Muscle layer of duodenum (tissue), 2 donors: ENCODE measurements at regions not wholly inside any gene's neighbourhood (a gene's known extent, or its start where the extent isn't known, plus 50 kb on each side); places are given as distances from the start of the nearest gene placed in this dataset.

ENCODE experiments used
- H3K27ac ChIP-seq: one replicate; pipeline ENCODE4 v1.7.0; 2013; ENCODE audit warnings: mild to moderate bottlenecking, low read length
- H3K27me3 ChIP-seq: one replicate; pipeline ENCODE4 v1.7.0; 2013; ENCODE audit warnings: low read depth, mild to moderate bottlenecking, control low read depth, low read length
- H3K36me3 ChIP-seq, 2 donors: one replicate each; pipeline ENCODE4 v1.7.0; 2013; ENCODE audit warnings: low read length in 2 of 2, control low read depth in 1 of 2, mild to moderate bottlenecking in 1 of 2; ENCODE audit not compliant: insufficient read depth in 2 of 2, control insufficient read depth in 1 of 2
- H3K4me1 ChIP-seq, 2 donors: one replicate each; pipeline ENCODE4 v1.7.0; 2013; ENCODE audit warnings: low read length in 2 of 2, mild to moderate bottlenecking in 2 of 2, control low read depth in 1 of 2, moderate library complexity in 1 of 2; ENCODE audit not compliant: insufficient read depth in 2 of 2, control insufficient read depth in 1 of 2
- H3K4me3 ChIP-seq, 2 donors: one replicate each; pipeline ENCODE4 v1.7.0; 2013; ENCODE audit warnings: low read length in 2 of 2, low read depth in 1 of 2, mild to moderate bottlenecking in 1 of 2
- H3K9me3 ChIP-seq, 2 donors: one replicate each; pipeline ENCODE4 v1.7.0; 2013; ENCODE audit warnings: low read length in 2 of 2, control low read depth in 1 of 2, mild to moderate bottlenecking in 1 of 2; ENCODE audit not compliant: control insufficient read depth in 1 of 2
- donor health status: healthy.

- Histone ChIP-seq H3K27me3 (no peaks in the 10 kb centered on the region), H3K4me1 (no peaks in the 10 kb centered on the region), H3K9me3 (no peaks in the 10 kb centered on the region), H3K27ac (no peak overlapping the region), H3K4me3 (no peak overlapping the region), H3K36me3 (no peaks in the 10 kb centered on the region)
These were observed 239.9 kb upstream of the TNC start for GRCh38 chr9:115357821-115358220.

DNA sequence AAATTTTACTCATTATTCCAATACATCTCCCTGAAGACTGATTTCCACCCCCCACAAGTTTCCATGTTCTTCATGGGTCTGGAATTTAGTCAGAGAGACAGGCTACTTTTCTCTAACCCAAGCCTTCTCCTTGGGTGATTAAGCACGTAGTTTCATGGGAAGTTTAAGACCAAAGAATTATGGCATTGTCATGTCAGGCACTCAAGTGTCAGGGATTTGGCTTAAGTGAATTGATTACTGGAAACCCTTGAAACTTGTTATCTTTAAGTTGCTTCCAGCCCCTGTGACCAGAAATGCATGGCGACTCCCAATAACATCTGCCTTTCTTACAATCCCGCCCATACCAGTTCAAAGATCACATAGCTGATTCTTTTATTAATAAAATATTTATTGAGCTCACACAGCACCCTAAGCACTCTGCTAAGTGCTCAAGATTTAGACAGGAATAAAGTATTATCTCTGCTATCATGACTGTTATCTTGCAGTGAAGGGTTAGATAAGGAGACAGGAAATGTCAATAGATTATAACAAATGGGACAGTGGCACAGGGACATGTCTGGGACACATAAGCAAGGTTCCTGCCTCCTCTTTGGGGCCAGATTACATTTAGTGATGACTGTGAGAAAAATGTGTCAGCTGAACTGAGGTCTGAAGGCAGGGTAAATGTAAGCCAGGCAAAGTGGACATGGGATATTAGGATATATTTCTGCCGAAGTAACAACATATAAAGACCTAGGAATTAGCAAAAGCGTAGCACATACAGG, 241.2 kb upstream of the TNC start:
- Histone ChIP-seq H3K4me3 (no peak overlapping the region), H3K27me3 (no peaks in the 10 kb centered on the region), H3K4me1 (no peaks in the 10 kb centered on the region), H3K36me3 (no peaks in the 10 kb centered on the region), H3K9me3 (no peaks in the 10 kb centered on the region), H3K27ac (no peak overlapping the region)

- Histone ChIP-seq H3K27me3 (no peaks in the 10 kb centered on the region), H3K36me3 (no peaks in the 10 kb centered on the region), H3K4me3 (no peak overlapping the region), H3K27ac (no peak overlapping the region), H3K4me1 (no peaks in the 10 kb centered on the region), H3K9me3 (no peaks in the 10 kb centered on the region)
These were observed 242.2 kb upstream of the TNC start for GRCh38 chr9:115360122-115360521.

DNA sequence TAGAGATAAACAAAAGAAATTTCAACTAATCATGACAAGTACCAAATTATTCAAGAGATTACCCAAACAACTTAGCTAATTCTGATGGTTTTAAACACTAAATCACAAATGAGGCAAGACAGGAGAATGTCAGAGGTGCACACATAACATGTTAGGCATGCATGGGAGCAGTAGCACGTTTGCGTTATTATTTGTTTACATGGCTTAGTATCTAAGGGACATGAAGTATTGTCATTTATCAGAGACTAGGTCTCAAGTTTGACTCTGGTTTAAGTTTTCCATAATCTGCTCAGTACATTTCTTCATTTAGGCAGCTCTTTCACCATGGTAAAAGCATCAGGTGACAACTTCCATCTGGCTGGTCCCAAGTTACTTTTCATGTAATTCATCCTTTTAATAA, 244.1 kb upstream of the TNC start:
- Histone ChIP-seq H3K4me1 (no peaks in the 10 kb centered on the region), H3K4me3 (no peak overlapping the region), H3K36me3 (no peaks in the 10 kb centered on the region), H3K27me3 (no peaks in the 10 kb centered on the region), H3K27ac (no peak overlapping the region), H3K9me3 (no peaks in the 10 kb centered on the region)

DNA sequence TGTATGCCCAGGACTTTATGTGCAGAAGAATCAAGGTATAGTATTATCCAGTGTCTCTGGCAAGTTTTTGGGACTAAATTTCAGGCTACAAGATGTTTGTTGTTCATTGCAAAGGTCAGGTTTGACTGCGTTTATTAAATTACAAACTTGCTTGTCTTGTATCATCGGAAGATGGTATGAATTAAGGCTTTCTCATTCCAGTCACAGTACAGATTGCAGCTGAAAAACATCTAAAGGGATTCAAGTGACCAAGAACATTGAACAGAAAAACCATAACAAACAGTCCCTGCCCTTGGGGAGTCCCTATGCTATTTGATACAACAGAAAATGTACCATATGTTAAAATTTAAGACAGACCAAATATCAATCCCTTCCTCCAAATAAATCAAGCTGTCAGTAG, 244.7 kb upstream of the TNC start:
- Histone ChIP-seq H3K36me3 (no peaks in the 10 kb centered on the region), H3K9me3 (no peaks in the 10 kb centered on the region), H3K27me3 (no peaks in the 10 kb centered on the region), H3K4me3 (no peak overlapping the region), H3K4me1 (no peaks in the 10 kb centered on the region), H3K27ac (no peak overlapping the region)

DNA sequence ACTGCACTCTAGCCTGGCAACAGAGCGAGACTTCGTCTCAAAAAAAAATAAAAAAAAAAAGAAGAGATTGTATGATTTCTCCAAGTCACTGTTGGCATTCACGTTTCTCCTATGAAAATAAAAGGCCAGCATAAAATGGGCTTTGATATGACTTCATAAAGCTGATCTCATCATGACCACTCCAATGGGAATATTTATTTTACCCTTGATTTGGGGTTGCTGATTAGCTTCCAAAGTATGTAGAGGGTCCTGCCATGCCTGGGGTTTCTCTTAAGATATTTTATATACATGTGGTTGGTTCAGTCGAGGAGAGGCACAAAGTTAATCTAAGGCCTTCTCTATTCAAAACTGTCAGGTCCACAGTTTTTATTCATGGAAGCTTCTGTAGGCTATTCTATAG, 247.0 kb upstream of the TNC start:
- no peaks in the 10 kb centered on the region for H3K9me3 ChIP-seq
- no peaks in the 10 kb centered on the region for H3K27me3 ChIP-seq
- no peaks in the 10 kb centered on the region for H3K36me3 ChIP-seq
- no peak overlapping the region for H3K27ac ChIP-seq
- H3K4me3 ChIP-seq, result no peak overlapping the region
- H3K4me1 ChIP-seq, result no peaks in the 10 kb centered on the region

DNA sequence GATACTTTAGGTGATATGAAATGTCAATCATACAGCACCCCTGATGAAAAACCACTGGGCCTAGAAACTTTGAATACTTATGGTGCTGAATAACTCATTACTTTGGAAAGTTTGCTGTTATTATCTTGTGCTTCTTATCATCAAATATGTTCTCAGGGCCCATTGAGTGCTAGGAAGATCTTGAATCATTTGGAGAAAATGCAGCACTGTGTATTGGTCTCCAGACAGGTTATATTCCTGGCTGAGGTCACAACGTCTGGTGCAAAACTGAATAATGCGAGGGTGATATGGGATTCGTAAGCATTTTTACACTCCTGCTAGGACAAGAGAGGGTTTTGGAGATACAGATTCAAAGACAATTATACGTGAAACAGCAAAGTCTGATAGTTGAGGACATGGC, 249.4 kb upstream of the TNC start:
- Histone ChIP-seq H3K27ac (no peak overlapping the region), H3K36me3 (no peaks in the 10 kb centered on the region), H3K27me3 (no peaks in the 10 kb centered on the region), H3K4me3 (no peak overlapping the region), H3K9me3 (no peaks in the 10 kb centered on the region), H3K4me1 (no peaks in the 10 kb centered on the region)

- H3K27me3 ChIP-seq, result no peaks in the 10 kb centered on the region
- no peaks in the 10 kb centered on the region for H3K4me1 ChIP-seq
- no peak overlapping the region for H3K27ac ChIP-seq
- no peaks in the 10 kb centered on the region for H3K9me3 ChIP-seq
- no peak overlapping the region for H3K4me3 ChIP-seq
- H3K36me3 ChIP-seq, result no peaks in the 10 kb centered on the region
These were observed 250.0 kb upstream of the TNC start for GRCh38 chr9:115367780-115368525.

DNA sequence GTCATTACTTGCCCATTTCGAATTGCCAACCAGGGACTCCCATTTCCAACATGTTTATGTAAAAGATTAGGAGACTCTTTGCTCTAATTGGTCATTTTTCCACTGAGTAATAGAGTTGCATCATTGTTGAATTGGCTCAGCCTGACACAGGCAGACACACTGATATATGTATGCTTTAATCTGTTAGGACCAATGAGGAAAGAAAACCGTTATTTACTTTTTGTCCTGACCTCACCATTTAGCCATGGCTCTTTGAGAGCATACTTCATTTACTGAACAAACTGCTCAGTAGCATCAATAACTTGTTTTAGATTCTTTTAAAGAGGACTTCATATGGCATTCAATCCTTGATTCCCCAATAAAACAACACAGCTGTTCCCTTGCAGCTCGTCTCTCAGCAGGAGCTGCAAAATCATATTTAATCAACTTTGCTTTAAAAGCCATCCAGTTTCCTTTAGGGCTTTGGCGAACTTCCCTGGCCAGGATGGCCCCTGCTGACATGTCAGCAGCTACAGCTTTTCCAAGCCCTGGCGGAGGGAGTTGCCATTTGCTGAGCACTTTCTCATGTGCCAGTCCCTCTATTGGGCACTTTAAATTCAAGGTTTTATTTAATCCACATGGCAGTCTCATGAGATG, 251.5 kb upstream of the TNC start:
- Histone ChIP-seq H3K27ac (peak overlapping the region; percentile 7), H3K27me3 (no peaks in the 10 kb centered on the region), H3K36me3 (no peaks in the 10 kb centered on the region)

DNA sequence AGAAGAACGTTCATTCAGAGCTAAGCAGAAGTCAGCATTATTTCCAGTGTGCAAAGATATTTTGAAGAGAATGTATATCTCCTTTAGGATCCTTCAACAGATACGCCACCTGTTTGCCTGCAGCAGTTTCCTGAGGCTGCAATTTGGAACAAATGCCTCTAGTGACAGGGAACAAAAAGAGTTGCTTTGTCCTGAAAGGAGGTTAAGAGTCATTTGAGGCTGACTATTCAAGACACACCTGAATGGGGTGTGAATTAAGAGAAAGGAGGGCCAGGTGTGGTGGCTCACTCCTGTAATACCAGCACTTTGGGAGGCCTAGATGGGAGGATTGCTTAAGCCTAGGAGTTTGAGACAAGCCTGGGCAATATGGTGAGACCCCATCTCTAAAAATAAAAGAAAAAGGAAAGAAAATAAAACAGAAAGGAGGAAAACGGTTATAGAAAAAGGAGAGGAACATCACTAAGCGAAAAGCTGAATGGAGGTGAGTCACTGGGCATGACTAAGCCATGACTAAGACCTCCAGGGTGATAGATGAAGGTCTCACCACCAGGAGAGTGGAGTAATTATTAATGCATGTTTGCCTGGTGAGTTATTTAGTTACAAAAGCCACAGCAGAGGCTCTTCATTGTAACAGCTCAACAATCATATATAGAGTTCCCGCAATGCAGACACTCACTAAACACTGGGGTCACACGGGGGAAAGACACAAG, 255.2 kb upstream of the TNC start:
- Histone ChIP-seq H3K27ac (no peak overlapping the region), H3K4me1 (no peaks in the 10 kb centered on the region), H3K9me3 (no peaks in the 10 kb centered on the region), H3K4me3 (no peak overlapping the region), H3K36me3 (no peaks in the 10 kb centered on the region), H3K27me3 (no peaks in the 10 kb centered on the region)

More for the DNA sequence above, 251.5 kb upstream of the TNC start:
- Histone ChIP-seq H3K4me3 (no peak overlapping the region), H3K4me1 (no peaks in the 10 kb centered on the region), H3K9me3 (no peaks in the 10 kb centered on the region)

GRCh38 chr9:115373710-115374045, 255.7 kb upstream of the TNC start:
- Histone ChIP-seq H3K36me3 (no peaks in the 10 kb centered on the region), H3K9me3 (no peaks in the 10 kb centered on the region), H3K4me3 (no peak overlapping the region), H3K4me1 (no peaks in the 10 kb centered on the region), H3K27me3 (no peaks in the 10 kb centered on the region), H3K27ac (no peak overlapping the region)
